K562 (cell line): ENCODE measurements at regions not wholly inside any gene's neighbourhood (a gene's known extent, or its start where the extent isn't known, plus 50 kb on each side); places are given as distances from the start of the nearest gene placed in this dataset.

Source experiments
- CREM ChIP-seq: IDR thresholded peaks from 2 replicates; pipeline ENCODE4 v1.6.1; 2014; ENCODE audit warnings: antibody characterized with exemption, low read depth
- ESRRB ChIP-seq: fragments of 250-450 bp; sonication (Bioruptor Pico); IDR thresholded peaks from 2 replicates; pipeline ENCODE4 v1.5.0; 2020; ENCODE audit warnings: mild to moderate bottlenecking, moderate library complexity, borderline replicate concordance
- HDAC1 ChIP-seq, 2 experiments: fragments of 450-650 bp; IDR thresholded peaks; 2 replicates each; pipeline ENCODE4 v1.6.1; 2016 to 2017; ENCODE audit warnings: inconsistent platforms in 1 of 2, mild to moderate bottlenecking in 1 of 2, moderate library complexity in 1 of 2
- HDGF ChIP-seq: fragments of 450-650 bp; IDR thresholded peaks from 2 replicates; pipeline ENCODE4 v1.6.1; 2016
- JUN ChIP-seq, 2 experiments: sonication (generic) in 1 of 2; formaldehyde crosslinking in 1 of 2; IDR thresholded peaks; 2 replicates each; pipeline versions ENCODE4 v1.6.1 to v1.8.0; 2012 to 2022; ENCODE audit warnings: borderline replicate concordance in 2 of 2, mild to moderate bottlenecking in 2 of 2, improper control_type of control experiment in 1 of 2, low read depth in 1 of 2, low read length in 1 of 2, missing genetic modification reagents in 1 of 2
- MCM2 ChIP-seq: fragments of 450-650 bp; IDR thresholded peaks from 2 replicates; pipeline ENCODE4 v1.6.1; 2017; ENCODE audit warnings: low read depth, mild to moderate bottlenecking
- MYBL2 ChIP-seq, 2 experiments: fragments of 450-650 bp in 1 of 2; sonication (generic) in 1 of 2; formaldehyde crosslinking in 1 of 2; IDR thresholded peaks; 2 replicates each; pipeline versions ENCODE4 v1.6.1 to v1.8.1; 2017 to 2022; ENCODE audit warnings: borderline replicate concordance in 1 of 2, inconsistent platforms in 1 of 2, low read depth in 1 of 2, mild to moderate bottlenecking in 1 of 2, missing genetic modification reagents in 1 of 2, moderate library complexity in 1 of 2
- NCOA2 ChIP-seq, 2 experiments: fragments of 450-650 bp; IDR thresholded peaks; 2 replicates each; pipeline ENCODE4 v1.6.1; 2018; ENCODE audit warnings: mild to moderate bottlenecking in 2 of 2, moderate library complexity in 1 of 2; ENCODE audit not compliant: partially characterized antibody in 2 of 2
- PTTG1 ChIP-seq: fragments of 450-650 bp; IDR thresholded peaks from 2 replicates; pipeline ENCODE4 v1.6.1; 2016; ENCODE audit warnings: low read depth, mild to moderate bottlenecking, missing genetic modification characterization, missing compliant biosample characterization
- RAD21 ChIP-seq, 2 experiments: fragments of 250-450 bp in 1 of 2; fragments of 450-650 bp in 1 of 2; sonication (Bioruptor Pico) in 1 of 2; formaldehyde crosslinking in 1 of 2; IDR thresholded peaks in 1 of 2; conservative IDR thresholded peaks in 1 of 2; 2 replicates each; pipeline versions ENCODE4 v1.4.0 to v1.8.0; 2020 to 2022; ENCODE audit warnings: mild to moderate bottlenecking in 2 of 2, moderate library complexity in 1 of 2
- TF ChIP-seq, protein P1 (sequence below): fragments of 450-650 bp; IDR thresholded peaks from 2 replicates; pipeline ENCODE4 v1.6.1; 2016; ENCODE audit warnings: borderline replicate concordance
- TF ChIP-seq, protein P2 (sequence below): fragments of 450-650 bp; formaldehyde crosslinking; IDR thresholded peaks from 2 replicates; pipeline ENCODE4 v1.4.0; 2020; ENCODE audit warnings: mild to moderate bottlenecking
- TF ChIP-seq, protein P3 (sequence below): sonication (generic); formaldehyde crosslinking; IDR thresholded peaks from 2 replicates; pipeline ENCODE4 v1.8.0; 2023; ENCODE audit warnings: mild to moderate bottlenecking, missing genetic modification reagents
- TF ChIP-seq, protein P4 (sequence below): sonication (generic); formaldehyde crosslinking; IDR thresholded peaks from 2 replicates; pipeline ENCODE4 v1.8.0; 2022; ENCODE audit warnings: mild to moderate bottlenecking, missing genetic modification reagents
- TF ChIP-seq, protein P5 (sequence below): fragments of 250-450 bp; sonication (Bioruptor Pico); IDR thresholded peaks from 2 replicates; pipeline ENCODE4 v1.5.0; 2021; ENCODE audit warnings: mild to moderate bottlenecking, borderline replicate concordance

DNA sequence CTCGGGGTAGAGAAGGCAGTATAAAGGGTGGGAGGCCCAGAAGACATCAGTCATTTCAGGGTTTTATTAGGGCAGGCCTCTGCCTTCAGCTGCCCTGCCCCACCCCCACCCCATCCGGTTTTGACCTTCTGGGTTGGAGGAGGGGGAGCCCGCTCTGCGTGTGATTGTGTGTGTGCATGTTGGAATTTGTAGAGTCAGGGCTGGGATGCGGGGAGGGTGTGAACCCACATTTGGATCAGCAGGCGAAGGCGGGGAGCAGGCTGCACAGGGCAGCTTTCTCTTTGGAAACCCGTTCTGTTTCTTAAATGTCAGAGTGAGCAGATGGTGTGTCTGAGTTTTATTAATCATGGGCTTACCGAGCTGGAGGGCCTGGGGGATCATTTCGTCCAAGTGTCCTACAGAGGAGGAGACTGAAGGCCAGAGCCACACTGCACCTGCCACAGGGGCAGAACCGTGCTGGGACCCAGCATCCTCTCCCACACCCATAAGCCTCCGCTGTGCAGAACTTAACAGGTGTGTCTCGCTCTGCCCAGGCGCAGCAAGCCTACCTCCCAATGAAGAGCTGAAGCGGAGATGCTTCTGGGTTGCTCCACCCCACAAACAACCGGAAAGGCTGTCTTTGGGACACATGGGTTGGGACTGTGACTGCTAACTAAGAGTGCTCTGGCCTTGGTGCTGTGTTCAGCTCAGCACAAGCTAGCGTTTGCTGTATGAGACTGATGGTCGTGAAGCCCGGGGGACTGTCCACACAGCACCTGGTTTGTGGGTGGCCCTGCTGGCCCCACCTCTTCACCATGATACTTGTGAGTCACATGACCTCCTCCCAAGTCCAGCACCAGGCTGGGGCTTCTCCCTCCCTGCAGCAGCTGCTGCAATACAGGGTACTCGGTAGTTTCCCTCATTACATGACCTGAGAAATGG, 70.9 kb upstream of the GSE1 start (continued):
- TF ChIP-seq, protein P1, sequence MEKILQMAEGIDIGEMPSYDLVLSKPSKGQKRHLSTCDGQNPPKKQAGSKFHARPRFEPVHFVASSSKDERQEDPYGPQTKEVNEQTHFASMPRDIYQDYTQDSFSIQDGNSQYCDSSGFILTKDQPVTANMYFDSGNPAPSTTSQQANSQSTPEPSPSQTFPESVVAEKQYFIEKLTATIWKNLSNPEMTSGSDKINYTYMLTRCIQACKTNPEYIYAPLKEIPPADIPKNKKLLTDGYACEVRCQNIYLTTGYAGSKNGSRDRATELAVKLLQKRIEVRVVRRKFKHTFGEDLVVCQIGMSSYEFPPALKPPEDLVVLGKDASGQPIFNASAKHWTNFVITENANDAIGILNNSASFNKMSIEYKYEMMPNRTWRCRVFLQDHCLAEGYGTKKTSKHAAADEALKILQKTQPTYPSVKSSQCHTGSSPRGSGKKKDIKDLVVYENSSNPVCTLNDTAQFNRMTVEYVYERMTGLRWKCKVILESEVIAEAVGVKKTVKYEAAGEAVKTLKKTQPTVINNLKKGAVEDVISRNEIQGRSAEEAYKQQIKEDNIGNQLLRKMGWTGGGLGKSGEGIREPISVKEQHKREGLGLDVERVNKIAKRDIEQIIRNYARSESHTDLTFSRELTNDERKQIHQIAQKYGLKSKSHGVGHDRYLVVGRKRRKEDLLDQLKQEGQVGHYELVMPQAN = no peak
- TF ChIP-seq MYBL2 (IDR thresholded peaks at IDR 0.05; ENCODE audit: low read depth) = no peak
- no peak for TF ChIP-seq MYBL2 (CRISPR knock-in tag; IDR thresholded peaks at IDR 0.05; ENCODE audit: borderline replicate concordance)
- no peak for TF ChIP-seq NCOA2 (IDR thresholded peaks at IDR 0.05; ENCODE audit: partially characterized antibody in 2 of 2)
- TF ChIP-seq, protein P2, sequence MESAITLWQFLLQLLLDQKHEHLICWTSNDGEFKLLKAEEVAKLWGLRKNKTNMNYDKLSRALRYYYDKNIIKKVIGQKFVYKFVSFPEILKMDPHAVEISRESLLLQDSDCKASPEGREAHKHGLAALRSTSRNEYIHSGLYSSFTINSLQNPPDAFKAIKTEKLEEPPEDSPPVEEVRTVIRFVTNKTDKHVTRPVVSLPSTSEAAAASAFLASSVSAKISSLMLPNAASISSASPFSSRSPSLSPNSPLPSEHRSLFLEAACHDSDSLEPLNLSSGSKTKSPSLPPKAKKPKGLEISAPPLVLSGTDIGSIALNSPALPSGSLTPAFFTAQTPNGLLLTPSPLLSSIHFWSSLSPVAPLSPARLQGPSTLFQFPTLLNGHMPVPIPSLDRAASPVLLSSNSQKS (CRISPR knock-in tag) = no peak
- TF ChIP-seq CREM = peak; percentile 36; the same call in 1 of the 2 replicates
- TF ChIP-seq, protein P3, sequence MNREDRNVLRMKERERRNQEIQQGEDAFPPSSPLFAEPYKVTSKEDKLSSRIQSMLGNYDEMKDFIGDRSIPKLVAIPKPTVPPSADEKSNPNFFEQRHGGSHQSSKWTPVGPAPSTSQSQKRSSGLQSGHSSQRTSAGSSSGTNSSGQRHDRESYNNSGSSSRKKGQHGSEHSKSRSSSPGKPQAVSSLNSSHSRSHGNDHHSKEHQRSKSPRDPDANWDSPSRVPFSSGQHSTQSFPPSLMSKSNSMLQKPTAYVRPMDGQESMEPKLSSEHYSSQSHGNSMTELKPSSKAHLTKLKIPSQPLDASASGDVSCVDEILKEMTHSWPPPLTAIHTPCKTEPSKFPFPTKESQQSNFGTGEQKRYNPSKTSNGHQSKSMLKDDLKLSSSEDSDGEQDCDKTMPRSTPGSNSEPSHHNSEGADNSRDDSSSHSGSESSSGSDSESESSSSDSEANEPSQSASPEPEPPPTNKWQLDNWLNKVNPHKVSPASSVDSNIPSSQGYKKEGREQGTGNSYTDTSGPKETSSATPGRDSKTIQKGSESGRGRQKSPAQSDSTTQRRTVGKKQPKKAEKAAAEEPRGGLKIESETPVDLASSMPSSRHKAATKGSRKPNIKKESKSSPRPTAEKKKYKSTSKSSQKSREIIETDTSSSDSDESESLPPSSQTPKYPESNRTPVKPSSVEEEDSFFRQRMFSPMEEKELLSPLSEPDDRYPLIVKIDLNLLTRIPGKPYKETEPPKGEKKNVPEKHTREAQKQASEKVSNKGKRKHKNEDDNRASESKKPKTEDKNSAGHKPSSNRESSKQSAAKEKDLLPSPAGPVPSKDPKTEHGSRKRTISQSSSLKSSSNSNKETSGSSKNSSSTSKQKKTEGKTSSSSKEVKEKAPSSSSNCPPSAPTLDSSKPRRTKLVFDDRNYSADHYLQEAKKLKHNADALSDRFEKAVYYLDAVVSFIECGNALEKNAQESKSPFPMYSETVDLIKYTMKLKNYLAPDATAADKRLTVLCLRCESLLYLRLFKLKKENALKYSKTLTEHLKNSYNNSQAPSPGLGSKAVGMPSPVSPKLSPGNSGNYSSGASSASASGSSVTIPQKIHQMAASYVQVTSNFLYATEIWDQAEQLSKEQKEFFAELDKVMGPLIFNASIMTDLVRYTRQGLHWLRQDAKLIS (CRISPR knock-in tag) = no peak
- TF ChIP-seq HDGF = no peak
- no peak for TF ChIP-seq MCM2
- TF ChIP-seq, protein P4, sequence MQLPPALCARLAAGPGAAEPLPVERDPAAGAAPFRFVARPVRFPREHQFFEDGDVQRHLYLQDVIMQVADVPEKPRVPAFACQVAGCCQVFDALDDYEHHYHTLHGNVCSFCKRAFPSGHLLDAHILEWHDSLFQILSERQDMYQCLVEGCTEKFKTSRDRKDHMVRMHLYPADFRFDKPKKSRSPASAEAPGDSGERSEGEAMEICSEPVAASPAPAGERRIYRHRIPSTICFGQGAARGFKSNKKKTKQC (CRISPR knock-in tag) = no peak
- no peak for TF ChIP-seq RAD21 (CRISPR knock-in tag; conservative IDR thresholded peaks at IDR 0.05 in 1 of 2, IDR thresholded peaks at IDR 0.05 in 1 of 2)
- TF ChIP-seq PTTG1 (tag) = no peak
- TF ChIP-seq, protein P5, sequence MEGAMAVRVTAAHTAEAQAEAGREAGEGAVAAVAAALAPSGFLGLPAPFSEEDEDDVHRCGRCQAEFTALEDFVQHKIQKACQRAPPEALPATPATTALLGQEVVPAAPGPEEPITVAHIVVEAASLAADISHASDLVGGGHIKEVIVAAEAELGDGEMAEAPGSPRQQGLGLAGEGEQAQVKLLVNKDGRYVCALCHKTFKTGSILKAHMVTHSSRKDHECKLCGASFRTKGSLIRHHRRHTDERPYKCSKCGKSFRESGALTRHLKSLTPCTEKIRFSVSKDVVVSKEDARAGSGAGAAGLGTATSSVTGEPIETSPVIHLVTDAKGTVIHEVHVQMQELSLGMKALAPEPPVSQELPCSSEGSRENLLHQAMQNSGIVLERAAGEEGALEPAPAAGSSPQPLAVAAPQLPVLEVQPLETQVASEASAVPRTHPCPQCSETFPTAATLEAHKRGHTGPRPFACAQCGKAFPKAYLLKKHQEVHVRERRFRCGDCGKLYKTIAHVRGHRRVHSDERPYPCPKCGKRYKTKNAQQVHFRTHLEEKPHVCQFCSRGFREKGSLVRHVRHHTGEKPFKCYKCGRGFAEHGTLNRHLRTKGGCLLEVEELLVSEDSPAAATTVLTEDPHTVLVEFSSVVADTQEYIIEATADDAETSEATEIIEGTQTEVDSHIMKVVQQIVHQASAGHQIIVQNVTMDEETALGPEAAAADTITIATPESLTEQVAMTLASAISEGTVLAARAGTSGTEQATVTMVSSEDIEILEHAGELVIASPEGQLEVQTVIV (CRISPR knock-in tag) = no peak
- no peak for TF ChIP-seq ESRRB
- TF ChIP-seq JUN (IDR thresholded peaks at IDR 0.05; ENCODE audit: borderline replicate concordance, low read depth, low read length) = no peak
- no peak for TF ChIP-seq JUN (CRISPR knock-in tag; IDR thresholded peaks at IDR 0.05; ENCODE audit: borderline replicate concordance)
- TF ChIP-seq HDAC1 (IDR thresholded peaks at IDR 0.05) = no peak
